Osteocyte (in vitro differentiated cells): ENCODE measurements at regions not wholly inside any gene's neighbourhood (a gene's known extent, or its start where the extent isn't known, plus 50 kb on each side); places are given as distances from the start of the nearest gene placed in this dataset.
A peak's percentile ranks its signal among the peaks of the same experiment; 100 is the strongest.

Source experiments
- DNase-seq: peaks from one replicate; pipeline ENCODE4 v3.0.0; 2021; ENCODE audit warnings: mixed read lengths; ENCODE audit not compliant: unreplicated experiment; ENCODE audit errors: extremely low spot score
- H3K27ac Mint-ChIP-seq: one replicate; pipeline ENCODE4 v1.8.0; 2021; ENCODE audit warnings: mild to moderate bottlenecking, mixed read lengths; ENCODE audit not compliant: unreplicated experiment
- H3K27me3 Mint-ChIP-seq: one replicate; pipeline ENCODE4 v1.8.0; 2021; ENCODE audit warnings: mixed read lengths; ENCODE audit not compliant: unreplicated experiment
- H3K36me3 Mint-ChIP-seq: one replicate; pipeline ENCODE4 v1.8.0; 2021; ENCODE audit warnings: mixed read lengths; ENCODE audit not compliant: unreplicated experiment
- H3K4me1 Mint-ChIP-seq: one replicate; pipeline ENCODE4 v1.8.0; 2021; ENCODE audit warnings: mixed read lengths; ENCODE audit not compliant: unreplicated experiment
- H3K4me3 Mint-ChIP-seq: one replicate; pipeline ENCODE4 v1.8.0; 2021; ENCODE audit warnings: mild to moderate bottlenecking, moderate library complexity, mixed read lengths; ENCODE audit not compliant: unreplicated experiment
- H3K9me3 Mint-ChIP-seq: one replicate; pipeline ENCODE4 v1.8.0; 2021; ENCODE audit warnings: mixed read lengths; ENCODE audit not compliant: unreplicated experiment
- TF ChIP-seq, protein P1 (sequence below): fragments of 200-600 bp; sonication (generic); IDR thresholded peaks from 2 replicates; pipeline ENCODE4 v1.5.0; 2021; ENCODE audit warnings: antibody characterized with exemption, mild to moderate bottlenecking, moderate library complexity

DNA sequence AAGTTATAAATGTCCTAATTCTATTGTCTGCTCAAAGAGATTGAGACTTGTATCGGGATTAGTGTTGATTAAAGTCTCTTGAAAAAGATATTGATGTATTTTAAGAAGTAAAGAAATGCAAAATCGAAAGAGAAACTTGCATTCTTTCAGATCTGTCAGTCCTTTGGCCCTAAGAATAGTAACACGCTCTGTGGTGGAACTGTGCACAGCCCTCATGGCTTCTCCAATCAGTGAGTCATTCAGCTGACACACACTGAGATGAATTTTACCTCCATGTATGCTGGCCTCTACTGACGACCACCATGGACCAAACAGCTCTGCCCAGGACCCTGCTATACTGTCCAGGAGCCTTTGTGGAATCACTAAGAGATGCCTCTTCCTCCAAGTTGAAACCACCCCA, 232.4 kb downstream of the ESM1 start:
- Mint-ChIP-seq H3K36me3 (no peaks in the 10 kb centered on the region), H3K9me3 (no peaks in the 10 kb centered on the region), H3K4me1 (peaks cover 19% of the 10 kb centered on the region), H3K4me3 (no peak overlapping the region), H3K27ac (no peak overlapping the region), H3K27me3 (no peaks in the 10 kb centered on the region)
- TF ChIP-seq, protein P1, sequence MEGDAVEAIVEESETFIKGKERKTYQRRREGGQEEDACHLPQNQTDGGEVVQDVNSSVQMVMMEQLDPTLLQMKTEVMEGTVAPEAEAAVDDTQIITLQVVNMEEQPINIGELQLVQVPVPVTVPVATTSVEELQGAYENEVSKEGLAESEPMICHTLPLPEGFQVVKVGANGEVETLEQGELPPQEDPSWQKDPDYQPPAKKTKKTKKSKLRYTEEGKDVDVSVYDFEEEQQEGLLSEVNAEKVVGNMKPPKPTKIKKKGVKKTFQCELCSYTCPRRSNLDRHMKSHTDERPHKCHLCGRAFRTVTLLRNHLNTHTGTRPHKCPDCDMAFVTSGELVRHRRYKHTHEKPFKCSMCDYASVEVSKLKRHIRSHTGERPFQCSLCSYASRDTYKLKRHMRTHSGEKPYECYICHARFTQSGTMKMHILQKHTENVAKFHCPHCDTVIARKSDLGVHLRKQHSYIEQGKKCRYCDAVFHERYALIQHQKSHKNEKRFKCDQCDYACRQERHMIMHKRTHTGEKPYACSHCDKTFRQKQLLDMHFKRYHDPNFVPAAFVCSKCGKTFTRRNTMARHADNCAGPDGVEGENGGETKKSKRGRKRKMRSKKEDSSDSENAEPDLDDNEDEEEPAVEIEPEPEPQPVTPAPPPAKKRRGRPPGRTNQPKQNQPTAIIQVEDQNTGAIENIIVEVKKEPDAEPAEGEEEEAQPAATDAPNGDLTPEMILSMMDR, result no peak
- DNase-seq, result no peak

GRCh38 chr5:54748527-54748926, 231.0 kb downstream of the SNX18 start:
- no peaks in the 10 kb centered on the region for H3K36me3 Mint-ChIP-seq
- peaks cover 19% of the 10 kb centered on the region for H3K4me1 Mint-ChIP-seq
- no peak overlapping the region for H3K4me3 Mint-ChIP-seq
- no peaks in the 10 kb centered on the region for H3K9me3 Mint-ChIP-seq
- H3K27me3 Mint-ChIP-seq, result no peaks in the 10 kb centered on the region
- DNase-seq, result no peak
- H3K27ac Mint-ChIP-seq, result no peak overlapping the region
- TF ChIP-seq, protein P1, result no peak

- TF ChIP-seq, protein P1, result no peak
- Mint-ChIP-seq H3K27ac (no peak overlapping the region), H3K4me3 (no peak overlapping the region), H3K36me3 (no peaks in the 10 kb centered on the region), H3K4me1 (peaks cover 33% of the 10 kb centered on the region), H3K9me3 (no peaks in the 10 kb centered on the region), H3K27me3 (no peaks in the 10 kb centered on the region)
- no peak for DNase-seq
Observed at GRCh38 chr5:54746777-54747398, 229.3 kb downstream of the SNX18 start.

- Mint-ChIP-seq H3K36me3 (no peaks in the 10 kb centered on the region), H3K4me3 (no peak overlapping the region), H3K27me3 (no peaks in the 10 kb centered on the region), H3K9me3 (no peaks in the 10 kb centered on the region), H3K27ac (no peak overlapping the region), H3K4me1 (peaks cover 34% of the 10 kb centered on the region)
- no peak for DNase-seq
- TF ChIP-seq, protein P1, result no peak
Observed at GRCh38 chr5:54746346-54746745, 228.8 kb downstream of the SNX18 start.

DNA sequence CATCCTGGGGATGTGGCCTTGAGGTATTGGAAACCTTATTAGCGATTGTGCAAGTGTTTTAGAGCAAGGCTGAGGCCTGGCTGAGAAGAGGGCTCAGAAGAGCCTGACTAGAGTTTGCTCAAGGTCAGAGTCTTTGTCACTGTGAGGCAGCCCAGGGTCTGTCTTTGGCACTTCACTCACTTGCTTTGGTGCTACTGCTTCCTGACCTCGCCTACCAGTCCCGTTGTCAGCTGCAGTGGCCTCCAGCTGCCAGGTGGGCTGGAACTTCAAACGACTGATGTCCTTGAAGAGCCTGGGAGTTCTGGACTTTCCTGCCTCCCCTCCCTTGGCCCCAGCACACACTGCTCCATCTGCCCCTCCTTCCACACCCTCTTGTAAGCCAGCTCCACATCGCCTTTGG, 228.0 kb downstream of the SNX18 start:
- no peaks in the 10 kb centered on the region for H3K9me3 Mint-ChIP-seq
- peaks cover 33% of the 10 kb centered on the region for H3K4me1 Mint-ChIP-seq
- no peaks in the 10 kb centered on the region for H3K36me3 Mint-ChIP-seq
- no peak overlapping the region for H3K4me3 Mint-ChIP-seq
- no peak for DNase-seq
- no peaks in the 10 kb centered on the region for H3K27me3 Mint-ChIP-seq
- TF ChIP-seq, protein P1, result no peak
- peak overlapping the region; percentile 98 for H3K27ac Mint-ChIP-seq
